CD14-positive monocyte (primary cell): ENCODE measurements at regions not wholly inside any gene's neighbourhood (a gene's known extent, or its start where the extent isn't known, plus 50 kb on each side); places are given as distances from the start of the nearest gene placed in this dataset.

ENCODE experiments used
- DNase-seq, 3 donors: peaks; one replicate each; pipeline ENCODE4 v3.0.0-alpha.2; 2011 to 2022
- H2AFZ ChIP-seq: 2 replicates; pipeline ENCODE4 v1.6.0; 2012; ENCODE audit warnings: mild to moderate bottlenecking, low read depth, low read length, inconsistent platforms; ENCODE audit not compliant: insufficient read depth, poor library complexity, severe bottlenecking
- H3K27ac ChIP-seq, 2 donors: 1 replicate in 1 of 2; 2 replicates in 1 of 2; pipeline ENCODE4 v1.5.1; 2012 to 2013; ENCODE audit warnings: low read length in 2 of 2, control low read depth in 1 of 2, inconsistent platforms in 1 of 2, low read depth in 1 of 2, mild to moderate bottlenecking in 1 of 2
- H3K27me3 ChIP-seq, 2 donors: one replicate each; pipeline versions ENCODE4 v1.6.0 to v1.6.1; 2011 to 2013; ENCODE audit warnings: low read length in 2 of 2; ENCODE audit not compliant: control insufficient read depth in 2 of 2, insufficient read depth in 2 of 2
- H3K36me3 ChIP-seq, 2 donors: replicated peaks in 1 of 2; 1 replicate in 1 of 2; 2 replicates in 1 of 2; pipeline versions ENCODE4 v1.5.1 to v1.6.1; 2012 to 2013; ENCODE audit warnings: low read length in 2 of 2, control low read depth in 1 of 2, inconsistent platforms in 1 of 2, mild to moderate bottlenecking in 1 of 2; ENCODE audit not compliant: insufficient read depth in 2 of 2, control insufficient read depth in 1 of 2
- H3K4me1 ChIP-seq, 2 donors: 1 replicate in 1 of 2; 2 replicates in 1 of 2; pipeline versions ENCODE4 v1.5.1 to v1.6.1; 2012 to 2013; ENCODE audit warnings: low read length in 2 of 2, control low read depth in 1 of 2, inconsistent platforms in 1 of 2, mild to moderate bottlenecking in 1 of 2, moderate library complexity in 1 of 2; ENCODE audit not compliant: insufficient read depth in 2 of 2, control insufficient read depth in 1 of 2
- H3K4me2 ChIP-seq: replicated peaks from 2 replicates; pipeline ENCODE3; 2012; ENCODE audit warnings: low read length, moderate library complexity, mild to moderate bottlenecking; ENCODE audit not compliant: poor library complexity, severe bottlenecking; ENCODE audit errors: extremely low read depth
- H3K4me3 ChIP-seq, 3 experiments: fragments of 200-600 bp in 1 of 3; sonication (generic) in 1 of 3; replicated peaks in 1 of 3; 1 replicate in 2 of 3; 2 replicates in 1 of 3; pipeline ENCODE4 v1.5.1; 2011 to 2013; ENCODE audit warnings: low read length in 3 of 3, mild to moderate bottlenecking in 3 of 3, control low read depth in 2 of 3, low read depth in 2 of 3, inconsistent platforms in 1 of 3, moderate library complexity in 1 of 3
- H3K79me2 ChIP-seq: 2 replicates; pipeline ENCODE4 v1.6.0; 2012; ENCODE audit warnings: mild to moderate bottlenecking, control low read depth, inconsistent platforms, low read length, moderate library complexity; ENCODE audit not compliant: insufficient read depth
- H3K9ac ChIP-seq: 2 replicates; pipeline ENCODE4 v1.6.0; 2017; ENCODE audit warnings: low read length, mild to moderate bottlenecking; ENCODE audit not compliant: insufficient read depth, poor library complexity, severe bottlenecking
- H3K9me3 ChIP-seq, 2 donors: replicated peaks in 1 of 2; 1 replicate in 1 of 2; 2 replicates in 1 of 2; pipeline versions ENCODE4 v1.5.1 to v1.6.1; 2012 to 2013; ENCODE audit warnings: low read length in 2 of 2, control low read depth in 1 of 2; ENCODE audit not compliant: control insufficient read depth in 1 of 2, insufficient read depth in 1 of 2
- H4K20me1 ChIP-seq: 2 replicates; pipeline ENCODE4 v1.6.0; 2012; ENCODE audit warnings: mild to moderate bottlenecking, low read length, control low read depth, moderate library complexity; ENCODE audit not compliant: insufficient read depth
- H3K27ac Mint-ChIP-seq, 7 donors: one replicate each; pipeline ENCODE4 v1.8.0; 2020; ENCODE audit warnings: mild to moderate bottlenecking in 7 of 7, mixed read lengths in 7 of 7, moderate library complexity in 6 of 7, inconsistent platforms in 2 of 7
- H3K27me3 Mint-ChIP-seq, 3 donors: one replicate each; pipeline ENCODE4 v1.8.0; 2021 to 2022; ENCODE audit warnings: low read depth in 3 of 3, mild to moderate bottlenecking in 3 of 3, mixed read lengths in 3 of 3, moderate library complexity in 3 of 3, inconsistent platforms in 1 of 3
- H3K36me3 Mint-ChIP-seq, 2 donors: one replicate each; pipeline ENCODE4 v1.8.0; 2020; ENCODE audit warnings: mixed read lengths in 2 of 2, inconsistent platforms in 1 of 2, mild to moderate bottlenecking in 1 of 2
- H3K4me1 Mint-ChIP-seq: one replicate; pipeline ENCODE4 v1.8.0; 2020; ENCODE audit warnings: mild to moderate bottlenecking, mixed read lengths
- H3K4me3 Mint-ChIP-seq, 2 donors: one replicate each; pipeline ENCODE4 v1.8.0; 2020; ENCODE audit warnings: mild to moderate bottlenecking in 2 of 2, mixed read lengths in 2 of 2, moderate library complexity in 1 of 2
- H3K9me3 Mint-ChIP-seq, 7 donors: one replicate each; pipeline ENCODE4 v1.8.0; 2020 to 2022; ENCODE audit warnings: mixed read lengths in 7 of 7, mild to moderate bottlenecking in 6 of 7, moderate library complexity in 6 of 7, inconsistent platforms in 2 of 7
- WGBS: methylation state at CpG from one replicate; pipeline ENCODE4 v1.1.5; 2013; ENCODE audit warnings: missing lambda C conversion rate; ENCODE audit not compliant: insufficient coverage; 5-methylcytosine and 5-hydroxymethylcytosine counted together
- intact Hi-C, 2 donors: fragments of 100-400 bp; cut with micrococcal nuclease; formaldehyde crosslinking; loops; one replicate each; pipeline versions ENCODE4 v1.15.0 to v1.15.1; 2023
- TF ChIP-seq, protein P1 (sequence below): fragments of 200-600 bp; IDR thresholded peaks from one replicate; pipeline ENCODE4 v1.8.0; 2022; ENCODE audit warnings: antibody characterized with exemption, mild to moderate bottlenecking

DNA sequence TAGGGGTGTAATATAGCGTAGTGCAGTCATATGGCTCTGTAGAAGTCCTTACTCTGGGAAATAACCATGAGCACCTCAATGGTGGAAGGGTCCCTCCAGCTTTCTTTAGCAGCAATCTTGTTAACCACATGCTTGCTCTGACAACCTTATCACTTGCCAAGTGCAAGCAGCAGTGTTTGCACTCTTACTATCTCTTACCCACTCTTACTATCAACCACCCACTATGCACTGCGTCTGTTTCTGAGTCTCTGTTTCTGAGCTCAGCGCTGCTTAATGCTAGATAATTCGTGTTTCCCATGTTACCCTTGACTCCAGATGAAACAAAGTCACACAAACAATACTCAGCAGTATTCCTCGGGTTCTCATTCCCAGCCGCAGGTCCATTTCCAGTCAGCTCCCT lies 433.7 kb upstream of the PFKP start:
- H3K4me1 Mint-ChIP-seq, result no peaks in the 10 kb centered on the region
- H3K36me3 ChIP-seq, result no peaks in the 10 kb centered on the region
- H3K27me3 ChIP-seq, result no peaks in the 10 kb centered on the region
- no peaks in the 10 kb centered on the region for H3K79me2 ChIP-seq
- no peak for DNase-seq
- no peak overlapping the region for H2AFZ ChIP-seq
- H3K36me3 Mint-ChIP-seq, result no peaks in the 10 kb centered on the region
- H3K4me2 ChIP-seq, result no peak overlapping the region
- H3K9me3 ChIP-seq, result peaks cover 0 to 4% of the 10 kb centered on the region in 2 donors
- TF ChIP-seq, protein P1, sequence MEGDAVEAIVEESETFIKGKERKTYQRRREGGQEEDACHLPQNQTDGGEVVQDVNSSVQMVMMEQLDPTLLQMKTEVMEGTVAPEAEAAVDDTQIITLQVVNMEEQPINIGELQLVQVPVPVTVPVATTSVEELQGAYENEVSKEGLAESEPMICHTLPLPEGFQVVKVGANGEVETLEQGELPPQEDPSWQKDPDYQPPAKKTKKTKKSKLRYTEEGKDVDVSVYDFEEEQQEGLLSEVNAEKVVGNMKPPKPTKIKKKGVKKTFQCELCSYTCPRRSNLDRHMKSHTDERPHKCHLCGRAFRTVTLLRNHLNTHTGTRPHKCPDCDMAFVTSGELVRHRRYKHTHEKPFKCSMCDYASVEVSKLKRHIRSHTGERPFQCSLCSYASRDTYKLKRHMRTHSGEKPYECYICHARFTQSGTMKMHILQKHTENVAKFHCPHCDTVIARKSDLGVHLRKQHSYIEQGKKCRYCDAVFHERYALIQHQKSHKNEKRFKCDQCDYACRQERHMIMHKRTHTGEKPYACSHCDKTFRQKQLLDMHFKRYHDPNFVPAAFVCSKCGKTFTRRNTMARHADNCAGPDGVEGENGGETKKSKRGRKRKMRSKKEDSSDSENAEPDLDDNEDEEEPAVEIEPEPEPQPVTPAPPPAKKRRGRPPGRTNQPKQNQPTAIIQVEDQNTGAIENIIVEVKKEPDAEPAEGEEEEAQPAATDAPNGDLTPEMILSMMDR, result no peak
- no peak overlapping the region for H3K4me3 ChIP-seq
- no peak overlapping the region for H3K4me3 Mint-ChIP-seq
- no peak overlapping the region for H3K9ac ChIP-seq
- no peaks in the 10 kb centered on the region for H3K4me1 ChIP-seq
- 73% methylated on average over 5 of the region's 6 CpGs for WGBS
- peaks cover 0 to 3% (median 2%) of the 10 kb centered on the region in 7 donors for H3K9me3 Mint-ChIP-seq
- H3K27me3 Mint-ChIP-seq, result peaks cover 0 to 4% (median 4%) of the 10 kb centered on the region in 3 donors
- H3K27ac Mint-ChIP-seq, result no peak overlapping the region
- H4K20me1 ChIP-seq, result no peaks in the 10 kb centered on the region
- H3K27ac ChIP-seq, result no peak overlapping the region
- intact Hi-C loops, result no loop called here

DNA sequence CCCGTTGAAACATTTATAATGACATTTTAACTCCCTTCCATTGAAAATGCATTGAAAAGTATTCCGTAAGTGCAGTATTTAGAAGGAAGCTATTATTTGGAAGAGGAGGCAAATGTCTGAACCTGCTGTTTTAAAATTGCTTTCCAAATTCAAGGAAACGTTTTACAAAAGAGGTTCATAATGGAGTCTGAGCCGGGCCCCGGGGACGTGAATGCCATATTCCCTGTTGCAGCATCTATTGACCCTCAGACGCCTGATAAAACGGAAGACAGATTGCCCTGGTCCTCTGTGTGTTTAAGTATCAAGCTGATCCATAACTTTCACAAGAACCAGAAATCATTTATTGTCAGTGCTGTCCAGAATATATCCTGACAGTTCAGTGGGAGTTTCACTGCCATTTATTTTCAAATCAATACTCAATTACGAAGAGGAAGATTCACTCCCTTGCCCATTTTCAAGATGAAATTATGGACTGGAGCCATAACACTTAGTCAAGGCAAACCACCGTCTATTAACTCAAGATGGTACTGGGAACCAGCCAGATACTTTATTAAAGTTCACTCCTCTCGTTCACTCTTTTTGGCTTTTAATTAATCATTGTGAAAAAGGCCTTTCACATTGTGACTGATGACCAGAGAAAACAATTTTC lies 435.7 kb upstream of the PFKP start:
- Mint-ChIP-seq H3K36me3 (no peaks in the 10 kb centered on the region), H3K9me3 (peaks cover 0 to 3% (median 0%) of the 10 kb centered on the region in 7 donors)
- H4K20me1 ChIP-seq, result no peaks in the 10 kb centered on the region

More for the DNA sequence above, 435.7 kb upstream of the PFKP start:
- no peak overlapping the region for H2AFZ ChIP-seq
- Mint-ChIP-seq H3K27me3 (peaks cover 0 to 1% (median 0%) of the 10 kb centered on the region in 3 donors), H3K4me1 (no peaks in the 10 kb centered on the region), H3K4me3 (no peak overlapping the region), H3K27ac (no peak overlapping the region)
- no peaks in the 10 kb centered on the region for H3K4me1 ChIP-seq
- H3K36me3 ChIP-seq, result no peaks in the 10 kb centered on the region
- 81% methylated on average over 9 of the region's 11 CpGs for WGBS
- no peak overlapping the region for H3K27ac ChIP-seq
- no peak overlapping the region for H3K4me3 ChIP-seq
- no peak overlapping the region for H3K4me2 ChIP-seq
- TF ChIP-seq, protein P1, result no peak
- intact Hi-C loops, result no loop called here
- no peaks in the 10 kb centered on the region for H3K79me2 ChIP-seq
- no peaks in the 10 kb centered on the region for H3K9me3 ChIP-seq
- H3K27me3 ChIP-seq, result no peaks in the 10 kb centered on the region
- H3K9ac ChIP-seq, result no peak overlapping the region
- DNase-seq, result no peak
